Stimulated activated CD8-positive, alpha-beta memory T cell treated with anti-CD3 and anti-CD28 coated beads, Interleukin-2, amount 100 ng/mL, for 48 hours (primary cell): ENCODE measurements at regions not wholly inside any gene's neighbourhood (a gene's known extent, or its start where the extent isn't known, plus 50 kb on each side); places are given as distances from the start of the nearest gene placed in this dataset.
"Not testable (repeated sequence)": the region's sequence is repeated elsewhere in the genome, so short reads cannot be mapped to it uniquely, and the experiment has no call there.

Experiments used
- DNase-seq, 2 donors: peaks; one replicate each; pipeline ENCODE4 v3.0.0-alpha.2; 2020; ENCODE audit warnings: low read depth in 2 of 2

DNA sequence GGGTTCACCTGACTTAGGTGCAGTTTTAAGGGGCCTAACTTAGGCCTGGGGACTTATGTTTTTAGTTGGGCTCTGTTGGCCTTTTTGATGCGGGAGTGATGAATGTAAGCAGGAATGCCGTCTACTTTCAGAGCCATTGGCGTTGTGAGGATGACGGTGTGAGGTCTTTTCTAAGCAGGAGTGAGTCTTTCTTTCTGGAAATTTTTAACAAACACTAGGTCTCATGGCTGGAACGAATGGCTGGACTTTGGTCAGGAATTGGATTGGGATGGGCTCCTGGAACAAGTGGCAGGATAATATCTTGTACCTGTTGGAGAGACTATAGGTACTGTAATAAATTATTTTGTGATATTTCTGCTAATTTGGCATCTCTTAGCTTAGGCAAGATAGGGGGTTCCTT lies 163.9 kb upstream of the CCZ1B start:
- not testable (repeated sequence) for DNase-seq

DNA sequence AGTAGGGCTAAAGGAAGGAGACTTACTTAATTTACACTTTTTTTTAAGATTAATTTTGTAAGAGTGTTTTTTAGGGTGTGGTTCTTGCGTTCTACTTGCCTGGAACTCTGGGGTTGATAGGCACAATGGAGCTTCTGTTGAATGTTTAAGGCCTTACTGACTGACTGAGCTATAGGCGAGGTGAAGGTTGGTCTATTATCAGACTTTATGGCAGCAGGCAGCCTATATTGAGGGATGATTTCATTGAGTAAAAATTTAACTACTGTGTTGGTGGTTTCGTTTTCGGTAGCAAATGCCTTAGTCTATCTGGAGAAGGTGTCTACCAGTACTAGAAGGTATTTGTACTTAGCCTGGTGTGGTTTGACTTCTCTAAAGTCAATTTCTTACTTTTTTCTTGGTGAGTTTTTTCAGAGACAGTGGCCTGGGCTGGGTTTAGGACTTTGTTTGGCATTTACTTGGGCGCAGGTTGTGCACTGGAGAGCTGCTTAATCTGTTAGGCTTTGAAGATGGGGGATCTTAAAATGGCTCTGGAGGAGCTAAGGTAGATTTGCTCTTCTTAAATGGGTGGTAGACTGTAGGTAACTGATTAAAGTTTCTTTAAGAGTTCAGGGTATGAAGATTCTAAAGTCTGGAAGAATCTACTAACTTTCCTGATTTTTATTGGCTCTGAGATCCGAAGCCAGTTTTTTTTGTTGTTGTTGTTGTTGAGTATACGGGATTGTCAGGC lies 164.5 kb upstream of the CCZ1B start:
- not testable (repeated sequence) for DNase-seq

DNA sequence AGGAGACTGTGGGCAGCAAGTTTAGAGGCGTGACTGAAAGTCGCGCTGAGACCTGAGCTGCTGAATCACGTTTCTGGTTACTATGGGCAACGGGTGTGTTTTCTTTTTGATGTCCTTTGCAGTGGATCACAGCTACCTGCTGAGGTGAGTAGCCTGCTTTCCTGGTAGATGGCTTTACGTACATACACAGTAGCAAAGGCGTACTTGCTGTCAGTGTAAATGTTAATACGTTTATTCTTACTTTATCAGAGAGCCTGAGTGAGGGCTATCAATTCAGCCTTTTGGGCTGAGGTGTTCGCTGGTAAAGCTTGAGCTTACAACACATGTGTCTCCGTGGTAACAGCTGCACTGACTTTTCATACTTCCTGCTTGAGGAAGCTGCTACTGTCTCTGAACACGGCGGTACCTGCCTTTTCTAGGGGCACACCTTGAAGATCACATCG lies 165.1 kb upstream of the CCZ1B start:
- peak in 1 of 2 donors; percentile 8 for DNase-seq

DNA sequence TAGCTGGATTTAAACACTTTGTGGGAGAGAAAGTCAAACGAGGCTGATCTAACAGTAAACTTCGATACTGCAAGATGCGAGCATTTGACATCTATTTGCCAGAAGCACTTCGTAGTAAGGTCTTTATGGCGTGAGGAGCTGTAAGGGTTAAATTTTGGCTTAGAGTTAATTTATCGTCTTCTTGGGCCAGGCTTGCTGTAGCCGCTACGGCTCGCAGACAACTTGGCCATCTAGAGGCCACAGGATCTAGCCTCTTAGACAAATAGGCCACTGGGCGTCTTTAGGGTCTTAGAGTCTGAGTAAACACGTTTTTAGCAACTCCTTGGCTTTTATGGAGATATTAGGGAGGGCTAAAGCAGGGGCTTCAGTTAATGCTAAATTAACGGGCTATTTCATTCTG lies 165.6 kb upstream of the CCZ1B start:
- not testable (repeated sequence) for DNase-seq

DNA sequence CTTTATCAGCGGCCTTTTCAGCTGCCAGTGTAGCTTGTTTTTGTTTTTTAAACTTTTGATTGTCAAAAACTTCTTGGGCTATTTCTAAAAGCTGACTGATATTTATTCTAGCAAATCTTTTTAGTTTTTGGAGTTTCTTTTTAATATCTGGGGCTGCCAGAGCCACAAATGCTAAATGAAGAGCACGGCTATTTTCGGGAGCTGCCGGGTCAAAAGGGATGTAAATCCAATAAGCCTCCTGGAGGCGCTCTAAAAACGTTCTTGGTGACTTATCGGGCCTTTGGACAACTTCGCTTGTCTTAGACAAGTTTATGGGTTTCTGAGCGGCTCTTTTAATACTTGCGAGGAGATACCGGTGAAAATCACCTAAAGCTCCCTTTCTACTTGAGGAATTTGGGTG lies 166.1 kb upstream of the CCZ1B start:
- DNase-seq: not testable (repeated sequence)

DNA sequence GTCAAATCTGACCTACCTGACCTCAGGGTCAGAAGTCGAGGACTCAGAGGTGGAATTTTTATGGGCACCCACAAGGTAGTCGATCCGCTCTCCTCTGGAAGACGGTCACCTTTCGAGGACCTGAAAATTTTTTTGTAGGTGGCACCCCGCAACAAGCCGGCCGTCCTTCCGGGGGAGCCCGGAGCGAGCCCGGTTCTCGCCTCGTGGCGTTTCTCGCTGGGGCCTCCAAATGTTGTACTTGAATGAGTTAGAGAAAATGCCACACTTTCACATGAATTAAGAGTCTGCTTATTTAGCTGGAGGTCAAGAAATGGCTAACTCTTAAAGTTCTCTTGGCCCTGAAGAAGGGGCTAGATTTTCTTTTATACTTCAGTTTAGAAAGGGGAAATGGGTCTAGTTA lies 169.0 kb upstream of the CCZ1B start:
- DNase-seq: not testable (repeated sequence)

DNA sequence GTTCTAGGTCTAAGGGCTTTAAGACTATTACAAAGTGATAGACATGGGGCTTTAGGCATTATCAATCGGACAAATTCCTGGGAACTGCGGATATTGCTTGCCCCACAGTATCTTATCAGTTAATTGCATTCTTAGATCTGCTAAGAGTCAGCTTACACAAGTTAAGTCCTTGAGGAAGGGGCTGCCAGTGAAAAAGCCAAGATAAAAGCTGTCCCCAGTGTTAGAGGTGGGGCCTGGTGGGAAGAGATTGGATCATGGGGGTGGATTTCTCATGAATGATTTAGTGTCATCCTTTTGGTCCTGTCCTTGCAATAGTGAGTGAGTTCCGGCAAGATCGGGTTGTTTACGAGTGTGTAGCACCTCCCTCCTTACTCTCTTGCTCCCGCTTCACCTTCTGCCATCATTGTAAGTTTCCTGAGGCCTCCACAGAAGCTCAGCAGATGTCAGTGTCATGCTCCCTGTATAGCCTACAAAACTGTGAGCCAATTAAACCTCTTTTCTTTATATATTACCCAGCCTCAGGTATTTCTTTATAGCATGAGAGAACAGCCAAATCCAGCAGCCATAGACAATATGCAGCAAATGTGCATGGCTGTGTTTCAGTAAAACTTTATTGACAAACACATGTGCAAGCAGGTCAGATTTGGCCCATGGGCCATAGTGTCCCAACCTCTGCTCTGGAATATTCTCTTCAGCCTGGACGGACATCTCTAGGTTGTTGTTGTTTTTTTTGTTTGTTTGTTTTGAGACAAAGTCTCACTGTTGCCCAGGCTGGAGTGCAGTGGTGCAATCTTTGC lies 169.6 kb upstream of the CCZ1B start:
- not testable (repeated sequence) for DNase-seq

DNA sequence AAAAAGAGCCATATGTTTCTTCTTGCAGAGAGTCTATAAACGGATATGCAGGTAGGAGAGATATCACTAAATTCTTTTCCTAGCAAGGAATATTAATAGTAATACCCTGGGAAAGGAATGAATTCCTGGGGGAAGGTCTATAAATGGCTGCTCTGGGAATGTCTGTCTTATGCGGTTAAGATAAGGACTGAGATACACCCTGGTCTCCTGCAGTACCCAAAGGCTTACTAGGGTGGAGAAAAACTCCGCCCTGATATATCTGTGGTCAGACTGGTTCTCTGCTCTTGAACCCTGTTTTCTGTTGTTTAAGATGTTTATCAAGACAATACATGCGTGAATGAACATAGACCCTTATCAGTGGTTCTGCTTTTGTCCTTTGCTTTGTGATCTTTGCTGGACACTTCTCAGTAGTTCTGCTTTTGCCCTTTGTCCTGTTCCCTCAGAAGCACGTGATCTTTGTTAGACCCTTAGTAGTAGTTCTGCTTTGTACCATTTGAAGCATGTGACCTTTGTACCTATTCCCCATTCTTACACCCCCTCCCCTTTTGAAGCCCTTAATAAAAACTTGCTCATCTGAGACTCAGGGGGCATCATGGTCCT lies 173.1 kb upstream of the CCZ1B start:
- not testable (repeated sequence) for DNase-seq

DNA sequence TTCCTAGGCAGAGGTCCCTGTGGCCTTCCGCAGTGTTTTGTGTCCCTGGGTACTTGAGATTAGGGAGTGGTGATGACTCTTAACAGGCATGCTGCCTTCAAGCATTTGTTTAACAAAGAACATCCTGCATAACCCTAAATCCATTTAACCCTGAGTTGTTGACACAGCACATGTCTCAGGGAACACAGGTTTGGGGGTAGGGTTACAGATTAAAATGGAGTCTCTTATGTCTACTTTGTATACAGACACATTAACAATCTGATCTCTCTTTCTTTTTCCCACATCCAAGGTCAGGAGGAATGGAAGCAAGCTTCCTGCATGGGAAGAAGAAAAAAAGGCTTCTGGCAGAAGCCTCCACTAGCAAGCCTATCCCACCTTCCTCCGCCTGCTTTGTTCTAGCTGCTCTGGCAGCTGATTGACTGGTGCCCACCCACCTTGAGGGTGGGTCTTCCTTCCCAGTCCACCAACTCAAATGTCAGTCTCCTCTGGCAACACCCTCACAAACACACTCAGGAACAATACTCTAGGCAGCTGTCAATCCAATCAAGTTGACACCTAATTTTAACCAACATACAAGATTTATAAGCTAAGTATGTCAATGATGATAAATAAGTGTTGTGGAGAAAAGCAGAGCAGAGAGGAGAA lies 176.5 kb upstream of the CCZ1B start:
- no peak for DNase-seq

DNA sequence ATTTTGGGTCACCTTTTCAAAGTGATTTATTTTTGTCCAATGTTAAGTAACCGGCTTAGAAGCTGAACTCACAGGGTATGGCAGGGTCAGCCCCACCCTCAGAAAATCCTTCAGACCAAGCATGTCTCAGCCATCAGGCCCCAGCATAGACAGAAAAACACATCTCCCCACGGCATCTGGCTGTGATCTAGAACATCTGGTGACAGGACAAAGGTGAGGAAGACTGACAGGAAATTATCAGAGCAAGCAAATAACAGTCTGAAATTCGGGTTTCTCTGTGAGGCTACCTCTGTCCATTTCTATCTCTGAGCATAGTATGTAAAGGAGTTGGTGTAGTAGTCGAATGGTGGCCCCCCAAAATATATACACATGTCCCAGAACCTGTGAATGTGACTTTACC lies 177.0 kb upstream of the C1GALT1 start:
- no peak for DNase-seq

DNA sequence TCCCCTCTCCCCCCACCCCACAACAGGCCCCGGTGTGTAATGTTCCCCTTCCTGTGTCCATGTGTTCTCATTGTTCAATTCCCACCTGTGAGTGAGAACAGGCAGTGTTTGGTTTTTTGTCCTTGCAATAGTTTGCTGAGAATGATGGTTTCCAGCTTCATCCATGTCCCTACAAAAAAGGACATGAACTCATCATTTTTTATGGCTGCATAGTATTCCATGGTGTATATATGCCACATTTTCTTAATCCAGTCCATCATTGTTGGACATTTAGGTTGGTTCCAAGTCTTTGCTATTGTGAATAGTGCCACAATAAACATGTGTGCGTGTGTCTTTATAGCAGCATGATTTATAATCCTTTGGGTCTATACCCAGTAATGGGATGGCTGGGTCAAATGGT lies 176.4 kb upstream of the C1GALT1 start:
- not testable (repeated sequence) for DNase-seq

DNA sequence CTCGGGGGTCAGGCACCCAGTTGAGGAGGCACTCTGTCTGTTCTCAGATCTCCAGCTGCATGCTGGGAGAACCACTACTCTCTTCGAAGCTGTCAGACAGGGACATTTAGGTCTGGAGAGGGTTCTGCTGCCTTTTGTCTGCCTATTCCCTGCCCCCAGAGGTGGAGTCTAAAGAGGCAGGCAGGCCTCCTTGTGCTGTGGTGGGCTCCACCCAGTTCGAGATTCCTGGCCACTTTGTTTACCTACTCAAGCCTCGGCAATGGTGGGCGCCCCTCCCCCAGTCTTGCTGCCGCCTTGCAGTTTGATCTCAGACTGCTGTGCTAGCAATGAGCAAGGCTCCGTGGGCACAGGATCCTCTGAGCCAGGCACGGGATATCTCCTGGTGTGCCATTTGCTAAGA lies 171.1 kb upstream of the C1GALT1 start:
- not testable (repeated sequence) for DNase-seq

DNA sequence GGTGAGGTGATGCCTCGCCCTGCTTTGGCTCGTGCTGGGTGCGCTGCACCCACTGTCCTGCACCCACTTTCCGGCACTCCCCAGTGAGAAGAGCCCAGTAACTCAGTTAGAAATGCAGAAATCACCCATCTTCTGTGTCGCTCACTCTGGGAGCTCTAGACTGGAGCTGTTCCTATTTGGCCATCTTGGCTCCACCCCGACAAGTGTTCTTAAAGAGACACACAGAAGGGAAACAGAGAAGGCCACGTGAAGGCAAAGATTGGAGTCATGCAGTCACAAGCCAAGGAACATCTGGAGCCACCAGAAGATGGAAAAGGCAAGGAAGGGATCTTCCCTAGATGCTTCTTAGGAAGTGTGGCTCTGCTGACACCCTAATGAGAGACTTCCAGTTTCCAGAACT lies 170.6 kb upstream of the C1GALT1 start:
- DNase-seq: not testable (repeated sequence)

DNA sequence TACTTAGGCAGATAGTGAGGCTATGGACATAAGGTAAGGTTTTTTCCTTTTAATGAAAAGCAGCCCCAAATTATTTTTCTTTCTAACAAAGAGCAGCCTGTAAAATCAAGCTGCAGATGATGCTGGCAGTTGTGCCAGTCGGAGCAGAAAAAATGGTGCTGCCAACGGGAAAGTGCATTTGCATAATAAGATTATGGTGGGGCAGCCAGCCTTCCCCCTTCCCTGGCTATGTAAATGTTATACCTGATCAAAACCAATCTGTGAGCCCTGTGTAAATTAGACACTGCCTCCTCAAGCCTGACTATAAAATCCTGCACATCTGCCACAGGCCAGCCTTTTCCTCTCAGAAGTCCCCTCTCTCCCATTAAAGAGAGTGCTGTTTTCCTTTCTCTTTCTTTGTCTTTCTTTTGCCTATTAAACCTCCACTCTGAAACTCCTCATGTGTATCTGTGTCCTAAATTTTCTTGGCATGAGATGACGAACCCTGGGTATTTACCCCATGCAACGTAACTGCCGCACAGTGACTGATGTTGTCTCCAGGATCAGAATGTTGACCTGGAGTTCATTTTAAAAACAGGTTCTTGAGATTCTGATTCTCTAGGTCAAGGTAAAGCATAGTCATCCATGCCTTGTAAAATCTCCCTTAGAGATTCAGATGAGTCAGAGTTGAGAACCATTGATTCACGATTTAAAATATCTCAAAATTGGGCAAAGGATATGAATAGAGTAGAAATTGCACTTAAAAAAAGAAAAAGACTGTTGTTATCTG lies 167.3 kb upstream of the C1GALT1 start:
- no peak for DNase-seq

DNA sequence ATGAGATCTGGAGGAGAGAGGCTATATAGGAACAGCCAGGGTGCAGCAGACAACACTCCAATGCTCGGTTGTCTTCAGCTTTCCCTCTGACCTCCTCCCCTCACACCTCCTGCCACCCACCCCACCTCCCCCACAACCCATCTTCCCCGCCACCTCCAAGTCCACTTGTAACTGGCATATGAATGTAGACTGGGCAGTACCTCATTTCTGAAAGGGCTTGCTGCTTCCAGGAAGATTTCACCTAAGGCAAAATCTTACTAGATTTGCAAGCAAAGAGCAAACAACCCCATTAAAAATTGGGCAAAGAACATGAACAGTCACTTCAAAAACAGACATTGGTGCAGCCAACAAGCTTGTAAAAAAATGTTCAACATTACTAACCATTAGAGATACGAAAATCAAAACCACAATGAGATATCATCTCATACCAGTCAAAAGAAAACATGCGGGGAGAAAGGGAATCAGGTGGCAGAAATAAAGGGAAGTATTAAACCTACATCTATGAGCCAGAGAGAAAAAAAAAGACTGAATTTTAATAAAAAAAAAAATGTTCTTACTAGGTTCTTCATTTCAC lies 164.6 kb upstream of the C1GALT1 start:
- DNase-seq: no peak

DNA sequence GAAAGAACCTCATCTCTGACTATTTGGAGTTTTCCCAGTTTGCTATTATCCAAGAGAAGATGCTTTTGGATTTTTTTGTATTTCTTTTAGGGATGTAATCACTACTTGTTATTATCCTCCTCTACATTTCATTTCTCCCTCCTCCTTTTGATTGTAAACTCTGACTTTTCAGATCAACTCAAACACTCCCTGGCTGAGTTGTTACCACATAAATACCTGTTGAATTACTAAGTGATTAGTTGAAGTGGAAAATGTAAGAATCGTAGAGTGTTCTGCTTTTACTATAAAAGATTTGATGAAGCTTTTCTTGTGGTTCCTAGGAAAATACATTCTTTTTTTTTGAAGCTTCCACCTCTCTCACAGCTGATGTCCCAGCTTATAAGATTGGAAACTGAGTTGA lies 164.1 kb upstream of the C1GALT1 start:
- no peak for DNase-seq

DNA sequence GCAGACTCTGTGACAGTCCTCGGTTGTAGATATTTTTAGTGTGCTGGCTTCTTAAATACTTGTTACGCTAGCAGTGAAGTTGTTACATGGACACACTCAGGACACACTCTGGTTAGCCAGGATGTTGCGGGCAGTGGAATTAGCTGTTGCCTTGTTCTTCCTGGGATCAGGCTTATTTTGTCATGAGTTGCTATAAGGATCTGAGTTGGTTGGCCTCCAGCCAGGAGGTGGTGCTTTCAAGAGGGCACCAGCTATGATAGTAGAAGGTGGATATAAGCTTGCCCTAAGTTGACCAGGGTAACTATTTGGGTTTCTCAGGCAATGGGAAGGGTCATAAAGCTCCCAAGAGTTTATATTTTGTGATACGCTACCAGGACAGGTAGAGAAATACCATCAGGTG lies 150.1 kb upstream of the C1GALT1 start:
- DNase-seq: no peak

DNA sequence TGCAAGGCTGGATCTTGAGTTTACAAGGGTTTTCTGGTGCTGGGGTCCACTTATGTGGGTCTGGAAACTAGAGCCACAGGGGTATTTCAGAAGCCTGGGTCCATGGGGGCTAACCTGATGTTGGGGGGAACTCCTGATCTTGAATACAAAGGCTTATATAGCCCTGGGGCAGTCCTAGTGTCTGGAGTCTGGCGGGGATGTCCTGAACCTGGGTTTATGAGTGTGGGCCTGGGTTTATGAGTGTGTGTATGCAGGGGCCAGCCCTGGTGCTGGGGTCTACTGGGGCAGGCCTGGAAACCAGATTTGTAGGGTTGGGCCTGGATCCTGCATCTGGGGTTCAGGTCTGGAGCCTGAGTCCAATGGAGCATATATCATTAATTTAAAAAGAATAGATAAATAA lies 146.5 kb upstream of the C1GALT1 start:
- DNase-seq: no peak

DNA sequence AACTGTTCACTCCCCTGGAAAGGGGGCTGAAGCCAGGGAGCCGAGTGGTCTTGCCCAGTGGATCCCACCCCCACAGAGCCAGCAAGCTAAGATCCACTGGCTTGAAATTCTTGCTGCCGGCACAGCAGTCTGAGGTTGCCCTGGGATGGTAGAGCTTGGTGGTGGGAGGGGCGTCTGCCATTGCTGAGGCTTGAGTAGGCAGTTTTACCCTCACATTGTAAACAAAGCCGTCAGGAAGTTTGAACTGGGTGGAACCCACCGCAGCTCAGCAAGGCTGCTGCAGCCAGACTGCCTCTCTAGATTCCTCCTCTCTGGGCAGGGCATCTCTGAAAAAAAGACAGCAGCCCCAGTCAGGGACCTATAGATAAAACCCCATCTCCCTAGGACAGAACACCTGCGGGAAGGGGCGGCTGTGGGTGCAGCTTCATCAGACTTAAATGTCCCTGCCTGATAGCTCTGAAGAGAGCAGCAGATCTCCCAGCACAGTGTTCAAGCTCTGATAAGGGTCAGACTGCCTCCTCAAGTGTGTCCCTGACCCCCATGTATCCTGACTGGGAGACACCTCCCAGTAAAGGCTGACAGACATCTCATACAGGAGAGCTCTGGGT lies 140.0 kb upstream of the C1GALT1 start:
- not testable (repeated sequence) for DNase-seq

DNA sequence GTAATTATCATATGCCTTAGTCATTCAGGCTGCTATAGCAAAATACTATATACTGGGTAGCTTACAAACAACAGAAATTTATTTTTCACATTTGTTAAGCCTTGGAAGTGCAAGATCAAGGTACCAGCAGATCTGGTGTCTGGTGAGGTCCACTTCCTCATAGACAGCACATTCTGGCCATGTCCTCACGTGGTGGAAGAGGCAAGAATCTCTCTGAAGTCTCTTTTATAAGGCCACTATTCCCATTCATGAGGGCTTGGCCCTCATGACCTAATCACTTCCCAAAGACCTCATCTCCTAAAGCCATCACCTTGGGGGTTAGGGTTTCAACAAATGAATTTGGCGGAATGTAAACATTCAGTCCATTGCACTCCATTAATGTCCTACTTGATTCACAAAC lies 137.5 kb upstream of the C1GALT1 start:
- no peak for DNase-seq

DNA sequence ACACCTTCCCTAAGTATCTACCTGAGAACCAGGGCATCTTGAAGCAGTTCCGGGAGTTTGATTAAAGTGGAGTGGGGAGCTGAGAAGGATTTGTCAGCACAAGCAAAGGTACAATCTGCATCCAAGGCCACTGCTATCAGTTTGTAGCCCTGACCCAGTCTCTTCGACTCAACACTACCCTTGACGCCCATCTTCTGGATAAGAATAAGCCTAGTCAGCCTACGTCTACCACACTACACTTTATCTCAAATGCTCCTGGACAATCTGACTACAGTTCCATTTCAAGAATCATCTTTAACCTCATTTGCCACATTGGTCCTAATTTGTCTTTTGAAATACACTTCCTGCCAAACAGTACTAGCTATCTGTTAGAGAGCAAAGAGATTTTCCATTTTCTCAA lies 134.1 kb upstream of the C1GALT1 start:
- DNase-seq: no peak
